Suppressor macrophage treated with lipopolysaccharide for 4 hours (primary cell): ENCODE measurements at regions not wholly inside any gene's neighbourhood (a gene's known extent, or its start where the extent isn't known, plus 50 kb on each side); places are given as distances from the start of the nearest gene placed in this dataset.
A peak's percentile ranks its signal among the peaks of the same experiment; 100 is the strongest.
"Not testable (repeated sequence)": the region's sequence is repeated elsewhere in the genome, so short reads cannot be mapped to it uniquely, and the experiment has no call there.

Experiments
- DNase-seq: peaks from one replicate; pipeline ENCODE4 v3.0.0-alpha.2; 2020

DNA sequence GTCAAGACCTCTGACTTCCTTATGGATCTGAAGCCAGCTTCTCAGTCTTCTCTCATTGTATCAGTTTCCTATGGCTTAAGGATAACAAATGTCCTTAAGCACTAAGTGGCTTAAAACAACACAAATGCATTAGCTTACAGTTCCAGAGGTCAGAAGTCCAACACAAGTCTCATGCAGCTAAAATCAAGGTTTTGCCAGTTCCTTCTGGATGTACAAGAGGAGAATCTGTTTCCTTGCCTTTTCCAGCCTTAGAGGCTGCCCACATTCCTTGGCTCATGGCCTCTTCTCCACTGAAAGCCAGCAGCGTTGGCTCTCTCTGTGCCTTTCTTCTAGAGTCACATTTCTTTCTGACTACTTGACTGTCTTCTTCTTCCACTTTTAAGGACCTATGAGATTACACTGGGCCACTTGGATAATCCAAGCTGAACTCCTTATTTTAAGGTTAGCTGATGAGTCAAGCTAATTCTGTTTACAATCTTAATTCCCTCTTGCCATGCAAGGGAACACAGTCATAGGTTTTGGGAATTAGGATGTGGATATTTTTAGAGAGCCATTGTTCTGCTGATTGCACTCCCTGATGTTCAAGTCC lies 179.0 kb downstream of the BCAS1 start:
- no peak for DNase-seq

DNA sequence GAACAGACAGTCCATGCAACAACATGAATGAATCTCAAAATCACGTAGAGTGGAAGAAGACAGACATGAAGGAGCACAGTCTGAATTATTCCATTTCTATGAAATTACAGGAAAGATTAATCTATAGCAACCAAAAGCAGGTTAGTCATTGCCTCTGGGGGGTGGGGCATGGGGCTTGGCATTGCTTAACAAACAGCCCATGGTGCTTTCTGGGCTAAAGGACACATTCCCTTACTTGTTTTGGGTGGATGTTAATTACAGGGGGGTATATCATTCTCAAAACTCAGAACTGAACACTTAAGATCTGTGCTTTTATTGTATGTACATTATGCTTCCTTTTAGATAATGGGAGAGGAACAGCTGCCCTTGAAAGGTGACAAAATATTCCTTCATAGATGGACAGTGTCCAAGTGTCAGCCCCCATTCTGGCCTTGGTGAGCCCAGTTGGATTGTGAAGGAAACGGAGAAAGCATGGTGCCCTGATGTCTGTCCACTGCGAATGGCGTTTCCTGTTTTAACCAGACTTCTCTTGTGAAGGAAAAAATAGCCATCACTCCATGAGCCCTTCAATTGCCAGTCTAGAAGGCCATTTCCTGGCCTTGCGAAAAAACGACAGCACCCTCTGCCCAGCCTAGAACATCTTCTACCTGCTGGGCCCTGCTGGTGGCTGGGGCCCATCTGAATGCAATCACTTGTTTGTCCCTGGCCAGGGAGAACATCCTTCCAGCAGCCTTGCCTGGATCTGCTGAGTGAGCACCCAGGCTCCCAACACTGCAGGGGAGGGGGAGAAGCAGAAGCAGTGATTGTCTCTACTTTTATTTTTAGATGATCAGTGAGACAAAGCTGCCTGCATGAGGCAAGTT lies 179.7 kb downstream of the BCAS1 start:
- DNase-seq, result no peak

DNA sequence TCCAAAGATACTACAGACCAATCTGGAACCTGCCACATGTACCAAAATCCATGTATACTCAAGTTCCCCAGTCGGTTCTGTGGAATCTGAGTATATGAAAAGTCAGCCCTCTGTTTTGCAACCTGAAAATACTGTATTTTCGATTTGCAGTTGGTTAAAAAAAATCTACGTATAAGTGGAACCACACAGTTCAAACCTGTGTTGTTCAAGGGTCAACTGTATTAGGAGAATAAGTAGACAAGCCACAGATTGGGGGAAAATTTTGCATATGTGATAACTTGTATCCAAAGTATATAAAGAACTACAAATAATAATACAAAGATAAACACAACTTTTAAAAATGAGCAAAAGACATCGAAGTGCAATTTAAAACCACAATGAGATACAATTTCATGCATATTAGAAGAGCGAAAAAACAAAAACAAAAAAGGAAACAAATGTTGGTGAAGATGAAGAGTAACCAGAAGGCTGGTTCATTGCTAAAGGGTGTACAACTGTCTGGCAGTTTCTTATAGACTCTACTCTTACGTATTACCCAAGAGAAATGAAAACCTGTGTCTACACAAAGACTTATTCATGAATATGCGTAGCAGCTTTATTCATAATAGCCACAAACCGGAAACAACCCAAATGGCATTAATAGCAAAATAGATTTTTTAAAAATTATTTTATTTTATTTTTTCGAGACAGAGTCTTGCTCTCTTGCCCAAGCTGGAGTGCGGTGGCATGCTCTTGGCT lies 180.8 kb downstream of the BCAS1 start:
- no peak for DNase-seq

DNA sequence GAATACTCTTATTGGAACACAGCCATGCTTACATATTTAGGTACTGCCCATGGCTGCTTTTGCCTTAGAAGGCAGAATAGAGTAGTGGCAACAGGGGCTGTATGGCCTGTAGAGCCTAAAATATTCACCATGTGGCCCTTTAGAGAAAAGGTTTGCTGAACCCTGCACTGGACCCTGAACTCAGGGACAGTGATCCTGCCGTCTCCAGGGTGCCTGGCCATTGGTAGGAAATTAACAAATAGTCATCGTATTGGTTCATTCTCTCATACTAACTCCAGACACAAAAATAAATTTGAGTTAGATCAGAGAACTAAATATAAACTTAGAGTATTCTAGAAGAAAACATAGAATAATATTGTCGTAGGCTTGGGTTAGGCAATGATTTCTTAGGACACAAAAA lies 181.4 kb downstream of the BCAS1 start:
- no peak for DNase-seq

DNA sequence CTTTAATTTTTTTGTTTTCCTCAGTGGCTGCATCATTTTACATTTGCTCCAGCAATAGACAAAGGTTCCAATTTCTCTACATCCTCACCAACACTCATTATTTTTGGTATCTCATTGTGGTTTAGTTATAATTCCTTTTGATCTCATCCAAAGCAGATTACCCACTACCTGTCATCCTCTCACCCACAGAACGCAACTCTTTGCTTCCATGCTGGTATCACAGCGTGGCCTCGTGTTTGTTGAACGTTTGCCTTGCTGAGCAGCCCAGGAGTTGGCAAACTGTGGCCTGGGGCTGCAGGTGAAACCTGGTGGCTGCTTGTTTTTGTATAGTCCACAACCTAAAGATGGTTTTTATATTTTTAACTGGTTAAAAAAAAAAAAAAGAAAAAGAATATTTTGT lies 181.9 kb downstream of the BCAS1 start:
- no peak for DNase-seq

DNA sequence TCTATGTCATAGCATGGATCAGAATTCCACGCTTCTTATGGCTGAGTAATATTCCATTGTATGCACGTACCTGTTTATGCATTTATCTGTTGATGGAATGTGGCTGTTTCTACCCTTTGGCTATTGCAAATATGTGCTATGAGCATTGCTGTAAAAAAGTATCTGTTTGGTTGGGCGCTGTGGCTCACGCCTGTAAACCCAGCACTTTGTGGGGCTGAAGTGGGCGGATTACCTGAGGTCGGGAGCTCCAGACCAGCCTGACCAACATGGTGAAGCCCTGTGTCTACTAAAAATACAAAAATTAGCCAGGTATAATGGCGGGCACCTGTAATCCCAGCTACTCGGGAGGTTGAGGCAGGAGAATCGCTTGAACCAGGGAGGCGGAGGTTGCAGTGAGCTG lies 182.4 kb downstream of the BCAS1 start:
- no peak for DNase-seq

DNA sequence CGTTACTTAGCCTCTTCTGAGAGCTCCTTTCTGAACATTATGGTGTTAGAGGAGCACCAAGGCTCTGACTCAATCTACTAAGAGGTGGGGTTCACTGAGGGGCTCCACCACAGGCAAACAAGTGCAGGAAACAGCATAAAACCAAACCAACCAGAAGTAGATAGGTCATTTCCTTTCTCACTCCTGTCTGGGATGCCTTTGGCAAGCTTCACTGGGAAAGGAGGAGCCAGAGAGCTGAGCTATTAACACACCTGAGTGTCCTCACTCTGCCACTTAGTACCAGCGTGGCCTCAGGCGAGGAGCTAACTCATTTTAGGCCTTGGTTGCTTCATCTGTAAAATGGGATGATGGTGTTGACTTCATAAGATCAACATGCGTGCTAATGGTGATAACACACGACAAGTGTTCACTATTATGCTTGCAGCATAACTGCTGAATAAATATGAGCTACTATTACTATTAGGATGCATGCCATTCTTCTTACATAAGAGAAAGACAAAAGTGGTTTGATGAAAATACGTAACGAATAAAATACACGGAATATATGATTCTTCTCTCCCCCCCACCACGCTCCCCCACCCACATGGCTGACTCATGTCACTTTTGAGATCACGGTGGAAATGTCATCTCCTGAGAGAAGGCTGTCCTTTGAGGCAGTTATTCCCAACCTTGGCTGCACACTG lies 185.4 kb downstream of the BCAS1 start:
- DNase-seq, result no peak

DNA sequence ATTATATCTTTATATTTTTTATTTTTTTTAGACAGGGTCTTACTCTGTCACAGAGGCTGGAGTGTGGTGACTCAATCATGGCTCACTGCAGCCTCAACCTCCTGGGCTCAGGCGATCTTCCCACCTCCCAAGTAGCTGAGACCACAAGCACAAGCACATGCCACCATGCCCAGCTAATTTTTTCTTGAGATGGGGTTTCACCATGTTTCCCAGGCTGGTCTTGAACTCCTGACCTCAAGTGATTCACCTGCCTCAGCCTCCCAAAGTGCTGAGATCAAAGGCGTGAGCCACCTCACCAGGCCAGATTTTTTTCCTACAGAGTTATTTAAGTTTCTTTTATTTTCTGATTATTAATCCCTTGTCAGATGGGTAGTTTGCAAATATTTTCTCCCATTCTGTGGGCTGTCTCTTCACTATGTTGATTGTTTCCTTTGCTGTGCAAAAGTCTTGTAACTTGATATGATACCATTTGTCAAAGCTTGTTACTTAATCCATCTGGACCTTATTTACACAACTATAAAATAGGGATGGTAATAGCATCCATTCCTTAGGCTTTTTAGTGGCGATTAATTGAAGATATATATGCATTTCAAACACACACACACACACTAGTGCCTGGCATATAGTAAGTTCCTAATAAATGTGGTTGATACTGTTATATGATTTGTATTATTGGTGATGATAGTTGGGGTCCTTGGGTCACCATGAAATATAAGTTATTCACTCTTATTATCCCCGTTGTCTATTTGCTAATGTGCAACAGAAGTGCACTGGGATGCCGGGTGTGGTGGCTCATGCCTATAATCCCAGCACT lies 187.1 kb downstream of the BCAS1 start:
- no peak for DNase-seq

DNA sequence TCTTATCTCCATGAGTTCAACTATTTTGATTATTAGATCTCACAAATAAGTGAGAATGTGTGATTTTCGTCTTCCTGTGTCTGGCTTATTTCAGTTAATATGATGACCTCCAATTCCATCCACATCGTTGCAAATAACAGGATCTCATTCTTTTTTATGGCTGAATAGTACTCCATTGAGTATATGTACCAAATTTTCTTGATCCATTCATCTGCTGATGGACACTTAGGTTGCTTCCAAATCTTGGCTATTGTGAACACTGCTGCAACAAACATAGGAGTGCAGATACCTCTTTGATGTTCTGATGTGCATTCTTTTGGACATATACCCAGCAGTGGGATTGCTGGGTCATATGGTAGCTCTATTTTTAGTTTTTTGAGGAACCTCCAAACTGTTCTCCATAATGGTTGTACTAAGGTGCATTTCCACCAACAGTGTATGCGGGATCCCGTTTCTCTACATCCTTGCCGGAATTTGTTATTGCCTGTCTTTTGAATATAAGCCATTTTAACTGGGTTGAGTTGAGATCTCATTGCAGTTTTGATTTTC lies 187.9 kb downstream of the BCAS1 start:
- DNase-seq, result not testable (repeated sequence)

DNA sequence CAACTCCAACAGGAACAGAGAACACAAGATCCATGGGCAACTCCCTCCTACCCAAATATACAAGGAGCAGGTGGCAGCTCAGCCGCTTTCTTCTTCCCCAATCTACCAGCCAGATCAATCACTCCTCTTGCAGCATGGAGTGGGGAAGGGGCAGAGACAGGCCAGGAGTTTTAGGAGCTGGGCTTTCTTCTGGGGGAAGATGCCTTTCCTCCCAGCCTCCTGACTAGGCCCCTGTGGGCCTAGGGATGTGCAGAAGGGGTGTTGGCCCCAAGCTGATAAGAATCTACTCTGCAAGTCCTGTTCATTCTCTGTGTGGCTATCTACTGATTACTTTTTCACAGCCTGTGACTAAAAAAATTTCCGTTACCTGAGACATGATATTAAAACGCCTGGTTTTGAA lies 189.0 kb downstream of the BCAS1 start:
- no peak for DNase-seq

DNA sequence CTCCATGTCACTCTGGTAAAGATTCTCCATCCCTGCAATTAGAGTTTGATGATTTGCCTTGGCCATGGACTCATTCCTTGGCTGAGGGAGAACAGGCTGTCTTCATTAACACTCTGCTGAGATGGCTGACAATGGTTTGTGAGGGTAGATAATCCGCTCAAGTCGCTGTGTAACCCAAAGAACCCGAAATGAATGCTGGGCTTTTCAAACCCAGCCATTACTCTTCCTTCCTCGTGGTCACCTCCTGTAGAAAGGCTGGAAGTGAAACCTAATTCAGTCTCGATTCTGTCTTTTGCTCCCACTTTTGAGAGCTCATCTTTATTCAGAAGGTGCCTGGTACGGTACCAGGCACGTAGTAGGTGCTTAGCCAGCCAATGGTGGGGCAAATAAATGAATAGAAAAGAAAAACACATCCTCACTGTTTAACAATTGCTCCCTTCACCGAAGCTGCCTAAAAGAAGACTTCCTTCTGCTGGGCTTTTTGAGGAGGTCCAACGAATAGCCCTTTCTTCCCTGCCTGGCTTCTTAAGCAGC lies 190.2 kb downstream of the BCAS1 start:
- DNase-seq, result no peak

DNA sequence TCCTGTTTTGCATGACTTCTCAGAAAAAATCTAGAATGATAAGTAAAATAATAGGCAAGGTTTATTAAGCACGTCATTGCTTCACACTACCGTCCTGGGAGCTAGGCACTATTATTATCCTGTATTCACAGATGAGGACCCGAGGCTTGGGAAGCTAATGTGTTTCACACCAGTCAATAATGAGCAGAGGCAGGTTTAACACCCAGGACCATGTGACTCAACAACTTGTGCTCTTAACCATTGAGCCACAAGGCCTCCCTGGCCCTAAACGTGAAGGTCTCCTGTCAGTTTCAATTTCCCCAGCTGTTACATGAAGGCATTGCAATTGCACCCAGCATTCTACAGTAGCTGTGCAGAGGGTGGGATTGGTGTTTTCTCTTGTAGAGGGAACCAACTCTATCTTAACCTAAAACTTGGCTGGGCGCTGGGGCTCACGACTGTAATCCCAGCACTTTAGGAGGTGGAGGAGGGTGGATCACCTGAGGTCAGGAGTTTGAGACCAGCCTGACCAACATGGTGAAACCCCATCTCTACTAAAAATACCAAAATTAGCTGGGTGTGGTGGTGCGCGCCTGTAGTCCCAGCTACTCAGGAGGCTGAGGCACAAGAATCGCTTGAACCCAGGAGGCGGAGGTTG lies 191.2 kb downstream of the BCAS1 start:
- no peak for DNase-seq

DNA sequence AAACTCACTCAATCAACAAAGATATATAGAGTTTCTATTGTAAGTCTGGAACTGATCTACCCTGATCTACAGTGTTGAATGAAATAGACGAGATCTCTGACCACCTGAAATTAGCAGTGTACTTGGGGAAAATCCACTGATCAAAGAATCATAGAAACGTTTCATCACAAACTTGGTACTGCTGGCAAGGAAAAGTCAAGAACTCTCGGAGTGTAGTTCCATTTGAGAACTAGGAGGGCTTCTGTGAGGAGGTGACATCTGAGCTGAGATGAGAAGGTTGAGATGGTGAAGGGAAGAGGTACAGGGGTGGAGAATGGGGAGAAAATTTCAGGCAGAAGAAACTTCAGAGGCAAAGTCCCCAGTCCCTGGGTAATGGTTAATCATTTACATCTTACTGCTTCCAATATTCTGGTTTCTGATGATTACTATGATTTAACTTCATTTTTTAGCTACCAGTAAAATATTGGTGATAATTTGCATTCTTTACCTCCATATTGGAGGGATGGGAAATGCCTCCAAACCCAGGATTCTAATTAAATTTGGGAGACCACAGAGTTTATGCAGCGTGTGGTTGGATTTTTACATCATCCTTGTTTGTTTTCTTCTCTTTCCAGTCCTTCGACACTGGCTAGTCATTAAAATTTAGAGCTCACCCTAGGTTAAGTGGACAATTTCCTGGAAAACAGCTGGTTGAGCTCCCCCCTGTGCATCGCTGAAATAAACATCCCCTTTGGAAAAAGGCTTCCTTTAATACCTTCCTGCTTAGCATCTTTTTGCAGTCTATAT lies 191.9 kb downstream of the BCAS1 start:
- no peak for DNase-seq

DNA sequence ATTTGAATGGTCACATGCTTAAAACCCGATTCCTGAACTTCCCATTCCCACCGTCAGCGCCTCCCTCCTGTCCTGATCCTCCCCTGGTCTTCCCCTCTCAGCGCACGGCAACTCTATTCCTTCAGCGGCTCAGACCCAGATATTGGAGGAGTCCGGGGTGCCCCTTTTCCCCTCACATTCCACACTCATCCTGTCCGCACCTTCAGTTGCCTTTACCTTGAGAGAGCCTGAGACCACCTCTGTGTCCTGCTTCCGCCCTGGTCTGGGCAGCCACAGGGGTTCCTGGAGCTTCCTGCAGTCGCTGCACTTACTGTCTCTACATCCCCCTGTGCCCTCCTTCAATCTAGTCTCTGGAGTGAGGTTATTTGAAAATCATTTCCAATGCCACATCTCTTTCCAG lies 193.4 kb downstream of the BCAS1 start:
- no peak for DNase-seq

DNA sequence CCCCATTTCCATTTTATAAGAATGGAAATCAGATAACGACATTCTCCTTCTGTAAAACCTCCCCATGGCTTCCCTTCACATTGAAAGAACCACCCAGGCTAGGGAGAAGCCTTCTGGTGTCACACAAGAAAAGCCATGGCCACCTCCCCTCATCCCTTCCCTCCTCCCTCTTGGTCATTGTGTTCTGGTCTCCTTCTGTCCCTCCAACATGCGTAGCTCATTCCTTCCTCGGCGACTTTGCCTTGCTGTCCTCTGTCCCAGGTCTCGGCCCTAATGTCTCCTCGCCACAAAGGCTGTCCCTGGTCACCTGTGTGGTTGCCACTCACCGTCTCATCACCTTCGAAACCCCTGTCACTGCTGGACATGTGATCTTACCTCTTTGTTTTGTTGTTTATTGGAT lies 193.9 kb downstream of the BCAS1 start:
- no peak for DNase-seq

DNA sequence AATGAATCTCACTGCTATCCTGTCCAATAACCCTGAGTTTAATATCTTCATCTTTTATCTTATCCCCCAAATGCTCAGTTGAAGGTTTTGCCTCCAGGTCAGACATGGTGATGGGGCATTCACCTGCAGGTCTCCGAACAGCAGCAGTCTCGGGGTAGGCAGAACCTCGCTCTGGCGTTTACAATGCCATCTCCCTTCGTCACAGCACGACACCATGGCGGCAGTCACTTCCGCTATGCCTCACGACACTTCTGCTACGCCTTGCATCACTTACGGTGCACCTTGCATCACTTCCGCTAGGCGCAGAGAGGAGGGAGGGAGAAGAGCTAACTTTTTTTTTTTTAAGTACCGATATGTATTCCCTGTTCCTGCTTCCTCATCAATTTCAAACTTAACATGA lies 194.9 kb downstream of the BCAS1 start:
- DNase-seq, result peak; percentile 73

DNA sequence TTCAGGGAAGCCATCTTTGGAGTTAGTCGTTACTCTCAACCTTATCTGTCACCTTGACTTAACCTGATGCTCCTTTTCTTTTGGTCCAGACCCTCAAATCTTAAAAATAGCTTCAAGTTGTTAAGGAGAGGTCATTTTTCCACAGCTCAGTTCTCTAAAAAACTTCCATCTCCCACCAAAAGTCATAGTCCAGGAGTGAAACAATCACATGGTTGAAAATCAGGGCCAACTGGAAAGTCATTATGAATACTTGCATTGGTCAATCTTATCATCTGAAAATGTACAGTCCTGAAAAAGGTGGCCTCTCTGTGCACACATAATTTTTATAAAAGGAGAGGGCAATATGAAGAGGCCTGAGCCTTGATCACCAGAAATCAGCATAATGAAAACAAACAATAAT lies 195.7 kb downstream of the BCAS1 start:
- DNase-seq, result no peak

DNA sequence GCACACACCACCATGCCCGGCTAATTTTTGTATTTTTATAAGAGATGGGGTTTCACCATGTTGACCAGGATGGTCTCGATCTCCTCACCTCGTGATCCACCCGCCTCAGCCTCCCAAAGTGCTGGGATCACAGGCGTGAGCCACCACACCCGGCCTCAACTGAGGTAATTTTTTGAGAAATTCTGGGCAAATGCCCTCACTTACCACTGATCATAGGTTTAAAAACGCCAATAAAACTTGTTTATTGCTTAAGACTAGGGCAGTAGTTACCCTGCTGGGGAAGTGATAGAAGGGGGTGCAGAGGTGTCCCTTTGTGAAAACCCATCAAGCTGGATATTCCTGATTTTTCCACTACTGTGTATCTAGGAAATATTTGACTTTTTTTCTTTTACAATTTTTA lies 196.3 kb downstream of the BCAS1 start:
- DNase-seq, result no peak

DNA sequence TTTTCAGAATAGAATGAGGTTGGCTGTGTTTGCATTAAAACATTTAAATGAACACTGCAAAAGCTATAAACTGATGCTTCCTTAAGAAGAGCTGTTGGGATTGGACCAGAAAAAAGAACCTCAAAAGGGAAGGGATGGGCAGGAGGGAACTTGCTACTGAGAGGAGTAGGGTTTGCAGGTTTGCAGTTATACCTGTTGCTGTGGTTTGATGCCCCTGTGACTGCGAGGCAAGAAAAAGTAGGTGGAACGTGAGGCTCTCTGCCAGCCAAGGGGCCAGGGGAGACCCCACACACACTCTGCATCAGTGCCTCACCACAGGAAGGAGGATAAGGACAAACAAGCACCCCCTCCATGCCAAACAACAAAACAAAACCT lies 197.2 kb downstream of the BCAS1 start:
- DNase-seq, result no peak

DNA sequence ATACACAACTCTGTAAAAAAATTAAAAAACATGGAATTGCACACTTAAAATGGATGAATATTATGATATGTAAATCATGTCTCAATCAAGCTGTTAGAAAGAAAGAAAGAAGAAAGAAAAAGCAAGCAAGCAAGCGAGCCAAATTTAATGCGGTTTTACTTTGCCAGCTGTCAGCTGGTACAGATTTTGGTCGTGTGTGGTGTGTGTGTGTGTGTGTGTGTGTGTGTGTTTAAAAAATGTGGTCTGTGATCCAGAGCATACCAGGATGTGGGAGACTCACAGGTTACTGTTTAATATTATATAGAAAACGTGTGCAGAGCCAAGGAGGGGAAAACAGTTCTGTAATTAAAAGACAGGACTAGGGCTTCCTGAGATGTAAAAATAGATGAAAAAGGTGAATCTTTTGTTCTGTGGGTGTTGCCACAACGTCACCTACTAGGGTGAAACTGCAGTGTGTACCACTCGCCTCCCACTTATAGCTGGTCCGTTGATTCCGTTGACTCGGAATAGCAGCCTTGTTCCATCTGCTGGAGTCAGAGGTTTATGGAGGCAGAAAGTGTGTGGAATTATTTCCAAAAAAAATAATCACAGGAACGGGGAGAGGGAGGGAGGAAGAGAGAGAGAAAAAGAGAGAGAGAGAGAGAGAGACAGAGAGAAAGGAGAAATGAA lies 197.7 kb downstream of the BCAS1 start:
- no peak for DNase-seq
